Activated T-cell treated with anti-CD3 and anti-CD28 coated beads, Interleukin-2, amount 50 U/mL, for 24 hours (primary cell): ENCODE measurements at regions not wholly inside any gene's neighbourhood (a gene's known extent, or its start where the extent isn't known, plus 50 kb on each side); places are given as distances from the start of the nearest gene placed in this dataset.

ENCODE experiments used
- DNase-seq: peaks from one replicate; pipeline ENCODE4 v3.0.0-alpha.2; 2020
- H3K27ac Mint-ChIP-seq: 2 replicates; pipeline ENCODE4 v1.8.0; 2020; ENCODE audit warnings: mild to moderate bottlenecking, mixed read lengths
- H3K27me3 Mint-ChIP-seq: 2 replicates; pipeline ENCODE4 v1.8.0; 2020; ENCODE audit warnings: mixed read lengths
- H3K36me3 Mint-ChIP-seq: 2 replicates; pipeline ENCODE4 v1.8.0; 2020; ENCODE audit warnings: low read depth, mixed read lengths
- H3K4me1 Mint-ChIP-seq: 2 replicates; pipeline ENCODE4 v1.8.0; 2020; ENCODE audit warnings: low read depth, mixed read lengths
- H3K4me3 Mint-ChIP-seq: 2 replicates; pipeline ENCODE4 v1.8.0; 2020; ENCODE audit warnings: mild to moderate bottlenecking, moderate library complexity, mixed read lengths
- H3K9me3 Mint-ChIP-seq: 2 replicates; pipeline ENCODE4 v1.8.0; 2020; ENCODE audit warnings: mixed read lengths

DNA sequence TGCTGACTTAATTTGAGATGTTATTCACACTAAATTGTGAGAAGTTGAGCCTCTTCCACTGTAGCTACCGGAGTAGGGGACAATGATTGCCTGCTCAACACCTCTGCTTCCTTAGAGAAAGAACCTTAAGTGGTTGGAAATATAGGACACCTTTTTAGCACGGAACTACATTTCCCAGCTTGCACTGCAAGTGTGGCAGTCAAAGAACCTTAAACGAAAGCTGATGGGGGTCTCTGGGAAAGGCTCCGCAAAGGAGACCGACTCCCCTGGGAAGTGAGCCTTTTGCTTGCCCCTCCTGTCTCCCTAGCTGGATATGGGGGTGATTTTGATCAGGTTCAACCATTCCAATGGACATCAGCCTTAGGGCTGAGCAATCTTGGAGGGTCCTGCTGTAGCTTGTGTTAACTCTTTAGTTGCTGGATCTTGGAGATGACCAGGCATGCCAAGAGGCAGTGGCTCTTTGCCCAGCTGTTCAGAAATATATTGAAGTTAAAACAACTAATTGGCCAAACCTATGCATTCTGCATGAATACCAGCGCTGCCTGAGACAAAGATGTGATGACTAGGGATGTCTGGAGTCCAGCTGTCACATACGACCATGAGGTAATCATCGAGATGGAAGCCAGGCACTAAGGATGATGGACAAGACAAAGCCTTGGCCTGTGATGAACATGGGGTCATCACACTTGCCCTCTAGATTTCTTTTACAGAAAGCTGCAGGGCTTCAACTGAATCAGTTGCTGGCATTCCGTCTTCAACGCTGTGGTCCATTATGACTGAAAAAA, 286.5 kb downstream of the FOXO1 start:
- Mint-ChIP-seq H3K4me3 (no peak overlapping the region), H3K4me1 (peaks cover 48% of the 10 kb centered on the region), H3K27ac (no peak overlapping the region), H3K36me3 (no peaks in the 10 kb centered on the region), H3K9me3 (peaks cover 2% of the 10 kb centered on the region), H3K27me3 (no peaks in the 10 kb centered on the region)
- no peak for DNase-seq

DNA sequence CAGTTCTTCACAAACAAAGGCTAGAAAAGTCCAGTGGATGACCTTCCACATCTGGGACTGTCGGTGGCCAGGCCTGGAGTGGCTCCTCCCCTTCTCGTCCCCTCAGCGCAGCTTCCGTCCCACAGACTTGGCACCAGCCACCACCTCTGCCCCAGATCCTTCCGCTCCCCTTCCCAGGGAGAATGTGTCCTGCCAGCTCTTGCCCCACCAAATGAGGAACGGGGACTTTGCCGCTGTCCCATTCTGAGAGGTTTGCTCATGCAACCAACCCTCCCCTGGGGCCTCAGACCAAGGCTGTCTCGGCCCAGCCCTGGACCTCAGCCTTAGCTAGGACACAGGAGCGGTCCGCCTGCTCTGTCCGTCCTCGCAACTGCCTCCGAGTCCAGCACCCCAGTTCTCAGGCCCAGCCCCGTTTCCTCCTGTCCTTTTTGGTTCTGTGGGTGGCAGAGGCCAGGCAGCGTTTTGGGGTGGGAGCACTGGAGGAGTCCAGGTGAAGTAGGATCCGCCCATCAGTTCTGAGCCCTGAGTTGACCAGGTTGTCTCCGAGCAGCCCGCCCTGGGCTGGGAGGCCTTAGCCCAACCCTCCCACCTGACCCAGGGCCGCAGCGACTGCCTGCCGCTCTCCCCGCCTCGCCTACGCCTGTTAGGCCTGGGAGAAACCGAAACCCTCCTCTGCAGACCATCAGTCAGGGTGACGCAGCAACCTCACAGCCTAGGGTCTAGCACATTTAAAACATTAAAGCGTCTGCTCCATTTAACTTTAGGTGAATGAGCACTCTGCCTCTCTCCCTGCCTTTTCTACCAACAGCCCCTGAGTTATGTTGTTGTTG, 284.3 kb downstream of the FOXO1 start:
- no peaks in the 10 kb centered on the region for H3K27me3 Mint-ChIP-seq
- DNase-seq: no peak
- peaks cover 2% of the 10 kb centered on the region for H3K9me3 Mint-ChIP-seq
- H3K4me3 Mint-ChIP-seq: no peak overlapping the region
- H3K27ac Mint-ChIP-seq: no peak overlapping the region
- H3K4me1 Mint-ChIP-seq: peaks cover 54% of the 10 kb centered on the region
- H3K36me3 Mint-ChIP-seq: no peaks in the 10 kb centered on the region

DNA sequence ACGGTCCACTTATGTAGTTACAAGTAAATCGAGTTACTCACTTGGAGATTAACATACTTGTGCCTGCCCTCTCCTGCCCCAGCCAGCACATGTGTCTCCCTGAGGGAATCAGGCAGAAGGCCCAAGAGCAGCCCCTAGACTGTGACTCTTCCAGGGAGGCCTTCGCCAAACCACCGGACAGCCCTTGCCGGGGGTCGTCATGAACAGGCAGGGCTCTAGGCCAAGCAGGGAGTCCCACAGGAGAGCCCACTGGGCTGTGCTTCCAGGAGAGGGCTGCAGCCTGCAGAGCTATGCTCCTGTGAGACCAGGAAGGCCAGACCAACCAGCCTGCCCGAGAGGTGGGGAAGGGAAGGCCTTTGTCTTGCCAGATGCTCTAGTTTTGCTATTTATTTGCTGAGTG, 283.3 kb downstream of the FOXO1 start:
- peaks cover 8% of the 10 kb centered on the region for H3K9me3 Mint-ChIP-seq
- DNase-seq: no peak
- no peak overlapping the region for H3K4me3 Mint-ChIP-seq
- peaks cover 52% of the 10 kb centered on the region for H3K4me1 Mint-ChIP-seq
- H3K27ac Mint-ChIP-seq: no peak overlapping the region
- peaks cover 5% of the 10 kb centered on the region for H3K36me3 Mint-ChIP-seq
- no peaks in the 10 kb centered on the region for H3K27me3 Mint-ChIP-seq

DNA sequence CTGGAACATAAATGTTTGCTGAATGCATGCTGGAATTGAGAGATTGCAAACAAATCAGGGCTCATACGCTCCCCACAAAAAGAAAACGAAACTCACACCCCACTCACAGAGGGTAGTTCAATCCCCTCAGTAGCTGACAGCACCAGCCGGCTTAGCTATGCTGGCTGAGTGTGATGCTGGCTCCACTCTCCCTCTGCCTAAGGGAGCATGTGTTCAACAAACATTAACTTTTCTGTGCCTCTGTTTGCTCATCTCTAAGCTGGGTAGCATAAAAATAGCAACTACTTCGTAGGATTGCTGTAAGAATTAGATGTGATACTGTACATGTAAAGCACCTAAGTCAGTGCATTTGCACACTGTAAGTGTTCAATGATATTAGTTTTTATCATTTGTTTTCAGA, 282.6 kb downstream of the FOXO1 start:
- H3K27ac Mint-ChIP-seq: no peak overlapping the region
- H3K27me3 Mint-ChIP-seq: no peaks in the 10 kb centered on the region
- peaks cover 6% of the 10 kb centered on the region for H3K9me3 Mint-ChIP-seq
- DNase-seq: no peak
- no peak overlapping the region for H3K4me3 Mint-ChIP-seq
- H3K36me3 Mint-ChIP-seq: peaks cover 5% of the 10 kb centered on the region
- H3K4me1 Mint-ChIP-seq: peaks cover 52% of the 10 kb centered on the region

DNA sequence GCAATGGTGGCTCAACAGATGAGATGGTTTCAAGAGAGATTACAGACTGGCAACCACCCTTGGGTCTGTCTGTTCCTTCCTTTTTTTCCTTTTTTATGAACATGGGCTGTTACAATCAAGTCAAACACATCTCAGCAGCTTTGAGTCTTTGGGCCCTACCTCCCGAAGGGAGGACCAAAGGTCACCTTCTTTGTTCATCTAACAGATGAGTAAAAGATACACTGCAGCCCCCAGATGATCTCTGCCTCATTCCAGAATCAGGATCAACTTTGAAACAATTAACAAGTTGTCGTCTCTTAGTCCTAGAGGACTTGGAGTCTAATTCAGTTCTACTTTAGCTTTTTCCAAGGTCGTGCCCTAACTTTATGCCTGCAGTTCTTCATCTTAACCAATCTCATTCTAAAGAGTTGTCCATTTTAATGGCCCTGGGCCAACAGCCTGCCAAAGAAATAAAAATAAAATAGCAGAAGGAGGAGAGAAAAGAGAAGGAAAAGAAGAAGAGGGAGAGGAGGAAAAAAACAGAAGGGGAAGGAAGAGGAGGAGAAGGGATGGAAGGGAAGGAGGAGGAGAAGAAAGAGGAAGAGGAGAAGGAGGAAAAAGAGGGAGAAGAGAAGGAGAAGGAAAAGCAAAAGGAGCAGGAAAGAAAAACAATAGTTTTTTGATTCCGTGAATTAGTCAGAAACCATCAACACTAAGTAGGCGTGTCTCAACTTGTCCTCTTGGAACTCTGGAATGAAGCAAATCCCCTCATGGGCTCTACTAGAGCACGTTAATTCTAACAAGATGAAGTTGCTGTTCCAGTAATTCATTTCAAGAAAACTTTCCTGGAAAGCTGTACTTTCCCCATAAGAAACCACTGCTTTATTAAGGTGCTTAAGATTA, 281.2 kb downstream of the FOXO1 start:
- Mint-ChIP-seq H3K27me3 (no peaks in the 10 kb centered on the region), H3K36me3 (peaks cover 5% of the 10 kb centered on the region), H3K27ac (no peak overlapping the region), H3K4me3 (no peak overlapping the region), H3K9me3 (peaks cover 6% of the 10 kb centered on the region), H3K4me1 (peaks cover 57% of the 10 kb centered on the region)
- DNase-seq: no peak

DNA sequence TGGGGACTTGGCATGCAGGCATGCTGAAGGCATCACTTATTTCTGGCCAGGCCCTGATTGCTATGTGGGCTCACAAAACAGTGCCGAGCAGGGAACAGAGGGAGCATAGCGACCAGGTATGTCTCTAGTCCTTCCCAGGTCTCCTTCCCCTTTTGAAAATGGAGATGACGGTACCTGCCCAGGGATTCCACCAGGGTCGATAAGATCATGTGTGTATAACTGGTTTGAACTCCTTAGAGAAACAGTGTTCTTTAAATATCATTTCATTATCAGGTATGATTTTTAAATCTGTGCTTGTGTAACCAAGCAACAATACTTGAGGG, 280.6 kb downstream of the FOXO1 start:
- peaks cover 5% of the 10 kb centered on the region for H3K36me3 Mint-ChIP-seq
- no peak for DNase-seq
- no peak overlapping the region for H3K4me3 Mint-ChIP-seq
- peaks cover 6% of the 10 kb centered on the region for H3K9me3 Mint-ChIP-seq
- peaks cover 62% of the 10 kb centered on the region for H3K4me1 Mint-ChIP-seq
- H3K27me3 Mint-ChIP-seq: no peaks in the 10 kb centered on the region
- H3K27ac Mint-ChIP-seq: no peak overlapping the region

DNA sequence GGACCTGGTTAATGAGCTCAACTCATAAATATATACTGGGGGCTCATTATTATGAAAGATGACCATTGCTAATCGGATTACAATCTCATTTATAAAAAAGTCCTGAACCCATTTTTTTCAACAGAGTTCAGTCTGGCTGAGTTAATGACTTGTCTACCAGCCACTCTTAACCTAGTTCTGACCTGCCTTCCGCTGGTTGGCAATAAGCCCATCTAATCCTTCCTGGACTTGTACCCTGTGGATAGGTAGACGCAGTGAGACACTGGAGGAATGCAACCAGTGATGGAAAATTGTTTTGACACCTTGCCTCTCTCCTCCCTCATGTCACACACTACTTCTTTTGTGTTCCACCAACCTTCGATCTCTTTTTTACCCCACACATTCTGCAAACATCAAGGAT, 279.9 kb downstream of the FOXO1 start:
- Mint-ChIP-seq H3K27ac (no peak overlapping the region), H3K4me3 (no peak overlapping the region), H3K27me3 (no peaks in the 10 kb centered on the region), H3K36me3 (peaks cover 5% of the 10 kb centered on the region), H3K9me3 (peaks cover 6% of the 10 kb centered on the region), H3K4me1 (peaks cover 67% of the 10 kb centered on the region)
- no peak for DNase-seq

DNA sequence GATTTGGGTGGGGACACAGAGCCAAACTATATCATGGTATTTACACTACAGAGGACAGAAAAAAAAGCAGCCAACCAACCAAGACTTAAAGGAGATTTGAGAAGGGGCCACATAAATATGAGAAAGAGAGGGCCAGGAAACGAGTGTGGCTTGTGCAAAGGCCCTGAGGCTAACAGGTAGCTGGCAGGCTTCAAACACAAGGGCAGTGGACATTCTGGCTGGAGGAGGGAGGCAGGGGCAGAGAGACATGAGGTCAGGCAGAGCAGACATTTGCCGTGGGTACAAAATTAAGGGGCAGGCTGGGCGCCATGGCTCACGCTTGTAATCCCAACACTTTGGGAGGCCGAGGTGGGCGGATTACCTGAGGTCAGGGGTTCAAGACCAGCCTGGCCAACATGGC, 278.7 kb downstream of the FOXO1 start:
- H3K9me3 Mint-ChIP-seq: peaks cover 6% of the 10 kb centered on the region
- H3K27ac Mint-ChIP-seq: peak overlapping the region; percentile 88
- peaks cover 5% of the 10 kb centered on the region for H3K36me3 Mint-ChIP-seq
- peaks cover 66% of the 10 kb centered on the region for H3K4me1 Mint-ChIP-seq
- DNase-seq: no peak
- H3K27me3 Mint-ChIP-seq: no peaks in the 10 kb centered on the region
- peak overlapping the region; percentile 65 for H3K4me3 Mint-ChIP-seq

DNA sequence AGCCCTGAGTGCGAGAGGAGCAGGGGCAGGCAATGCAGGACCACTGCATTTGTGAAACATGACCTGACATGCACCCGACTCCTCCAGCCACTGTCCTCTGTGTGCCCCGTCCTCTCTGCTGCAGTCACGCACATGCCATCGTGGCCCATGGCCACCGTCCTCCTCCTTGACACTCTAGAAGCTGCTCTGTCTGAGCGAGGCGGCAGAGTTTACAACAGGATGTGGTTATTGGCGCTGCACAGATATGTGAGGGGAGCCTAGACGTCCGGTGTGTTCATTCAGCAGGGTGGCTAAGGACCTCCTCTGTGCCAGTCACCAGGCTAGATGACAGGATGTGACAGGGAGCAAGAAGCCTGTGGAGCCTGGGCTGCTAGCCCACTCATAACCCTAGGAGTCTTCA, 277.8 kb downstream of the FOXO1 start:
- Mint-ChIP-seq H3K9me3 (peaks cover 6% of the 10 kb centered on the region), H3K4me1 (peaks cover 63% of the 10 kb centered on the region), H3K27me3 (no peaks in the 10 kb centered on the region), H3K4me3 (peak overlapping the region; percentile 71), H3K27ac (peak overlapping the region; percentile 93), H3K36me3 (peaks cover 5% of the 10 kb centered on the region)
- peak; percentile 82 for DNase-seq

DNA sequence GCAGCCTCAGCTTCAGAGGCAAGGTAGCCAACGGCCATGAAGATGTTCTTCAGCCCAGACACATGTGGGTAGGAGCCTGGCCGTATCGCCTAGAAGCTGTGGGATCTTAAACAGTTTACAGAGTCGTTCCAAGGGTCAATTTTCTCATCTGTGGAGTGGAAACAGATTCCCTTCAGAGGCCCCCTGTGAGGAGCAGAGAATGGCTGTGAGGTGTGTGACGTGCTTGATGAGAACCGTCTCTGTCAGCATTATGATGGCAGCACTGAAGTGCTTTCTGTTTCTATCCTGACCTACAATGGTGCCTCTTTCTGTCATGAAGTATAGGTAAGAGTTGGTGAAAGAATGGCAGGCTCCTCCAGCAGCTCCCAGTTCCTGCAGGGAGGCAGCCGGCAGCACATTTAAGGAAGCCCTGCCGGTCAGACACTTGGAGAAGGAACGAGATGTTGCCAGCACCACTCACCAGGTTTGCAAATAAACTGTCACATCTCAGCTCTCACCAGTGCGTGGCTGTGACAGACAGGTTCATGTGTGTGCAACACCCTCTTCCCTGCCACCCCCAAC, 277.3 kb downstream of the FOXO1 start:
- Mint-ChIP-seq H3K9me3 (peaks cover 6% of the 10 kb centered on the region), H3K27ac (peak overlapping the region; percentile 93), H3K4me1 (peaks cover 59% of the 10 kb centered on the region), H3K36me3 (peaks cover 5% of the 10 kb centered on the region), H3K27me3 (no peaks in the 10 kb centered on the region), H3K4me3 (peak overlapping the region; percentile 71)
- peak; percentile 72 for DNase-seq

DNA sequence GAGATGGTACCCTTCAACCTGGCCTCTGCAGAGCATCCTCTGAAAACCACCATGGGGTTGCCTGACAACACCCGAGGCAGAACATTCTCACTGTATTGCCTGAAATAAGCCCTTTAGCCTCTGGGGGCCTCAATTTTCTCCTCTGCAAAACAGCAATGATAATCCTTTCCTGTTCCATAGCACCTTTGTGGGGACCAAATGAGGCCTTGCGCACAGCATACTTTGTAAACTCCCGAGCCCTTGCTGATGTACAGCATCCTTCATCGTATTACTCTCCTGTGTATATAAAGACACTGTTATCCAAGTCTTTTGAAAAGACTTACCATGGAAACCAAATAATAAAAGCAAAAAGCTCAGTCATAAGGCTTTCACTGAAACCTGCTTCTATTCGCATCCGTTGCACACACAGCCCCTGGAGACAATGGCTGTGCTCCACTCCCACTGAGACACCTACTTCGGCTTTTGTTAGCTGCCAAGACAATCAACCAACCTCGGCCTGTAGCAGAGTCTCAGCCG, 276.0 kb downstream of the FOXO1 start:
- Mint-ChIP-seq H3K4me3 (no peak overlapping the region), H3K9me3 (peaks cover 6% of the 10 kb centered on the region), H3K4me1 (peaks cover 55% of the 10 kb centered on the region), H3K27me3 (no peaks in the 10 kb centered on the region), H3K27ac (no peak overlapping the region), H3K36me3 (peaks cover 5% of the 10 kb centered on the region)
- DNase-seq: no peak

DNA sequence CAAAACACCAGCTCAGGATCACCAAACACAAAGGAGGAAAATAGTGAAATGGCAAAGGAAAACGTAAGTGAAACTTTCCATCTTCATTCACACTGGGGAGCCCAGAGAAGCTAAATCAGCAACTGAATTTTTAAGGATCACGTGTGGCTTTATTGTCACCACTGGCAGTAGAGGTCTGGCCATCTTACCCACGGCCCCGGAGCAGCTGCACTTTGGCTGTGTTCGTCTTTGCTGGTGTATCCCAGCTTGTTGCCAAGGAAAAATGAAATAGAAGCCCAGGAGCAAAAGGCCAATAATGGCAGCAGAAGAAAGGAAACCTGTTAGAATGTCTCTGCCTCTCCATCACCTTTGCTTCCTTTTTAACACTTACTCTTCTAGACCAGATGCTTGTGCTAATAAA, 274.7 kb downstream of the FOXO1 start:
- Mint-ChIP-seq H3K27ac (no peak overlapping the region), H3K9me3 (peaks cover 10% of the 10 kb centered on the region)

DNA sequence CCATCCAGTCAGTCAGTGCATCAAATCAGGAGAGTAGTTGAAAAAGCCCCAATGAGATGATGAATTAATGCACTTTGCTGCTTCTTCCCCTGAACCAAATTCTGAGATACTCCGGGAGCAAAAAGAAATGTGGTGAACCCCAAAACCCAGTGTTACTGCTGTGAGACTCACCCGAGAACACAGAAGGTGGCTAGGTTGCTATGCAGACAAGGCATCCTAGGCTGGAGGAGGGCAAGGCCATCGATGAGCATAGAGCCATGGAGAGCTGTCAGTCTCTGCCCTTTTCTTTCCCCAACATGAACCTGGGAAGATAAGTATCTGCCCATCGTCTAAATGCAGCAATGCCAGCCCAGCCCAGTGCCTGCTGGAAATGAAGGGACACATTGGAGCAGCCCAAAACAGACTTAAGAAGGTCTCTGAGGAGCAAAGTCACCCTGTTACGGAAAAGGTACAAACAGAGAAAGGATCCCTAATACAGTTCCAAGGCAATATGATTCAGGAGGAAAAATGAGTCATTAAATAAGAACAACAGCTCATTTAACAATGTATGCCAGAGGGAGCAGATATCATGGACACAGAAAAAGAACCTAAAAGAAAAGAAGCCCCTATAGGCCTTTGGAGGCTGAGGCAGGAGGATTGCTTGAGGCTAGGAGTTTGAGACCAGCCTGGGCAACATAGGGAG, 272.0 kb downstream of the FOXO1 start:
- no peaks in the 10 kb centered on the region for H3K36me3 Mint-ChIP-seq
- H3K27me3 Mint-ChIP-seq: no peaks in the 10 kb centered on the region
- H3K9me3 Mint-ChIP-seq: peaks cover 7% of the 10 kb centered on the region
- H3K4me3 Mint-ChIP-seq: no peak overlapping the region
- DNase-seq: no peak
- peaks cover 27% of the 10 kb centered on the region for H3K4me1 Mint-ChIP-seq
- H3K27ac Mint-ChIP-seq: no peak overlapping the region

More for the DNA sequence above, 274.7 kb downstream of the FOXO1 start:
- peaks cover 48% of the 10 kb centered on the region for H3K4me1 Mint-ChIP-seq
- H3K36me3 Mint-ChIP-seq: peaks cover 5% of the 10 kb centered on the region
- DNase-seq: no peak
- H3K27me3 Mint-ChIP-seq: no peaks in the 10 kb centered on the region
- no peak overlapping the region for H3K4me3 Mint-ChIP-seq

DNA sequence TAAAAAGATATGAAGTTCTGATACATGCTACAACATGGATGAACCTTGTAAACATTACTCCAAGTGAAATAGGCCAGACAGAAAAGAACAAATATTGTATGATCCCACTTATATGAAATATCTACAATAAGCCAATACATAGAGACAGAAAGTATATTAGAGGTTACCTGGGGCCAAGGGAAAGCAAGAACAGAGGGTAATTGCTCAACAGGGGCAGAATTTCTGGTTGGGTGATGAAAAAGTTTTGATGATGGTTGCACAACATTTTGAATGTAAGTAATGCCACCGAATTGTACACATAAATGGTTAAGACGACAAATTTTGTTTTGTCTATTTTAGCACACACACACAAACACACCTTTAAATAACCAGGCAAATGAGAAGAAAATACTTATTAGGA, 268.4 kb downstream of the FOXO1 start:
- Mint-ChIP-seq H3K36me3 (no peaks in the 10 kb centered on the region), H3K4me3 (no peak overlapping the region), H3K4me1 (peaks cover 29% of the 10 kb centered on the region), H3K27me3 (no peaks in the 10 kb centered on the region), H3K9me3 (peaks cover 7% of the 10 kb centered on the region), H3K27ac (no peak overlapping the region)
- no peak for DNase-seq
